ENCODE measurements at regions not wholly inside any gene's neighbourhood (a gene's known extent, or its start where the extent isn't known, plus 50 kb on each side); places are given as distances from the start of the nearest gene placed in this dataset.

DNA sequence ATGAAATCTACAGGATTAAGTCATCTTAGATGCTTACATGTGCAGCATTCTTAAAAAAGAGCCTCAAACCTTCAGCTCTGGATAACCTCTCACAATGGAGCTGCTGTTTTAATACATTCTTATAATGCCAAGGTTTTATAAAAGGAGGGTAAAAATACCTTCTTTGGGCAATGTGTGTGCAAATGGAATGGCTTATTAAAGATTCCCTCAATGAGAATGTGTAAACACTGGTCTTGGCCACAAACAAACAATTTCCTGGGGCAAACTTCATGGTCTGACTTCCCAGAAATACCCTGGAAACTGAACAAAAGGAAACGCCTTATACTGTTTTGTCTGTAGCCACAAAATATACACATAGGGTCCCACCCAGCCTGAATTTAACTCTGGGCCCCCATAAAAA lies 148.6 kb upstream of the INTU start:
- Mint-ChIP-seq H3K27me3 (no peaks in the 10 kb centered on the region), H3K27ac (no peak overlapping the region), H3K4me1 (no peaks in the 10 kb centered on the region), H3K9me3 (ENCODE audit: insufficient read depth) (no peaks in the 10 kb centered on the region), H3K4me3 (no peak overlapping the region)
- CTCF ChIA-PET: no interaction called here
- Histone ChIP-seq H2AFZ (ENCODE audit: insufficient read depth, low read depth, low read length, poor library complexity, severe bottlenecking) (no peak overlapping the region), H3K36me3 (replicated peaks in 1 of 2; ENCODE audit: control extremely low read depth in 1 of 2, control insufficient read depth in 1 of 2, extremely low read depth in 1 of 2, insufficient read depth in 2 of 2, low read length in 1 of 2) (no peaks in the 10 kb centered on the region), H3K4me3 (ENCODE audit: control extremely low read depth in 1 of 5, extremely low read depth in 1 of 5, insufficient read depth in 1 of 5, low read depth in 2 of 5, low read length in 4 of 5) (no peak overlapping the region), H3K27ac (ENCODE audit: low read length in 2 of 2) (no peak overlapping the region), H3K79me2 (ENCODE audit: control insufficient read depth, insufficient read depth, low read length) (no peaks in the 10 kb centered on the region), H3K27me3 (replicated peaks in 1 of 4; ENCODE audit: control extremely low read depth in 1 of 4, control insufficient read depth in 3 of 4, insufficient read depth in 4 of 4, low read length in 3 of 4) (no peaks in the 10 kb centered on the region), H3K9me3 (ENCODE audit: control extremely low read depth in 1 of 3, control insufficient read depth in 2 of 3, insufficient read depth in 1 of 3, low read length in 2 of 3) (no peaks in the 10 kb centered on the region), H3K4me1 (ENCODE audit: control insufficient read depth in 2 of 2, insufficient read depth in 2 of 2, low read length in 2 of 2) (no peaks in the 10 kb centered on the region), H3K4me2 (replicated peaks; ENCODE audit: low read depth, low read length, poor library complexity, severe bottlenecking) (no peak overlapping the region), H4K20me1 (ENCODE audit: control insufficient read depth, insufficient read depth, low read length, poor library complexity, severe bottlenecking) (no peaks in the 10 kb centered on the region), H3K9ac (ENCODE audit: low read length) (no peak overlapping the region)
- TF ChIP-seq, protein P1, sequence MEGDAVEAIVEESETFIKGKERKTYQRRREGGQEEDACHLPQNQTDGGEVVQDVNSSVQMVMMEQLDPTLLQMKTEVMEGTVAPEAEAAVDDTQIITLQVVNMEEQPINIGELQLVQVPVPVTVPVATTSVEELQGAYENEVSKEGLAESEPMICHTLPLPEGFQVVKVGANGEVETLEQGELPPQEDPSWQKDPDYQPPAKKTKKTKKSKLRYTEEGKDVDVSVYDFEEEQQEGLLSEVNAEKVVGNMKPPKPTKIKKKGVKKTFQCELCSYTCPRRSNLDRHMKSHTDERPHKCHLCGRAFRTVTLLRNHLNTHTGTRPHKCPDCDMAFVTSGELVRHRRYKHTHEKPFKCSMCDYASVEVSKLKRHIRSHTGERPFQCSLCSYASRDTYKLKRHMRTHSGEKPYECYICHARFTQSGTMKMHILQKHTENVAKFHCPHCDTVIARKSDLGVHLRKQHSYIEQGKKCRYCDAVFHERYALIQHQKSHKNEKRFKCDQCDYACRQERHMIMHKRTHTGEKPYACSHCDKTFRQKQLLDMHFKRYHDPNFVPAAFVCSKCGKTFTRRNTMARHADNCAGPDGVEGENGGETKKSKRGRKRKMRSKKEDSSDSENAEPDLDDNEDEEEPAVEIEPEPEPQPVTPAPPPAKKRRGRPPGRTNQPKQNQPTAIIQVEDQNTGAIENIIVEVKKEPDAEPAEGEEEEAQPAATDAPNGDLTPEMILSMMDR (IDR thresholded peaks at IDR 0.05): no peak
- no peak for TF ChIP-seq EZH2 (IDR thresholded peaks at IDR 0.05; ENCODE audit: borderline replicate concordance, insufficient read depth, low read depth, low read length, poor library complexity, severe bottlenecking)
- intact Hi-C loops (cut with micrococcal nuclease): no loop called here
- ATAC-seq (ENCODE audit: low read depth): no peak
- no peak for DNase-seq
- POLR2A ChIA-PET: no interaction called here
- 80% methylated on average over 1 of the region's 1 CpG for WGBS (ENCODE audit: insufficient coverage)

DNA sequence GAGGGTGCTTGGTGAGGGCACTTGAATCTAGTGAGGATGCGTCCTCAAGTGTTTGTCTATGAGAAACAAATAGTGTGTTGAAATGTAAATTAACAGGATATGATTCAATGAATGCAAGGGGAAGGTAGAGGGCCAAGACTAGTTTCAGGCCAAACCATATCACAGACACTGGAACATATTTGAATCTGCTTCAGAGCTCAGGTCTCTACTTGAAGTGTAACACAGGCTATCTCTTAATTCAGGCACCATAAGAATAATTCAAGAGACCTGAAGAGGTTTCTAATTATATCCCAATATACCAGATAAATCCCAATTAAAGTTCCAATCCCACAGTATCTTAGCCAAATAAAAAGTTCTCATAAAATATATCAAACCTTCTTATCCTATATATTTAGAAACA lies 146.5 kb upstream of the INTU start:
- Histone ChIP-seq H3K9ac (ENCODE audit: low read length) (no peak overlapping the region), H3K27me3 (replicated peaks in 1 of 4; ENCODE audit: control extremely low read depth in 1 of 4, control insufficient read depth in 3 of 4, insufficient read depth in 4 of 4, low read length in 3 of 4) (no peaks in the 10 kb centered on the region), H3K4me3 (ENCODE audit: control extremely low read depth in 1 of 5, extremely low read depth in 1 of 5, insufficient read depth in 1 of 5, low read depth in 2 of 5, low read length in 4 of 5) (no peak overlapping the region), H4K20me1 (ENCODE audit: control insufficient read depth, insufficient read depth, low read length, poor library complexity, severe bottlenecking) (no peaks in the 10 kb centered on the region), H2AFZ (ENCODE audit: insufficient read depth, low read depth, low read length, poor library complexity, severe bottlenecking) (no peak overlapping the region), H3K36me3 (replicated peaks in 1 of 2; ENCODE audit: control extremely low read depth in 1 of 2, control insufficient read depth in 1 of 2, extremely low read depth in 1 of 2, insufficient read depth in 2 of 2, low read length in 1 of 2) (no peaks in the 10 kb centered on the region), H3K79me2 (ENCODE audit: control insufficient read depth, insufficient read depth, low read length) (no peaks in the 10 kb centered on the region), H3K4me1 (ENCODE audit: control insufficient read depth in 2 of 2, insufficient read depth in 2 of 2, low read length in 2 of 2) (no peaks in the 10 kb centered on the region), H3K4me2 (replicated peaks; ENCODE audit: low read depth, low read length, poor library complexity, severe bottlenecking) (no peak overlapping the region), H3K9me3 (ENCODE audit: control extremely low read depth in 1 of 3, control insufficient read depth in 2 of 3, insufficient read depth in 1 of 3, low read length in 2 of 3) (no peaks in the 10 kb centered on the region), H3K27ac (ENCODE audit: low read length in 2 of 2) (no peak overlapping the region)
- no peaks in the 10 kb centered on the region for H3K9me3 Mint-ChIP-seq (ENCODE audit: insufficient read depth)
- H3K4me3 Mint-ChIP-seq: no peak overlapping the region
- no peak overlapping the region for H3K27ac Mint-ChIP-seq
- intact Hi-C loops (cut with micrococcal nuclease): no loop called here
- CTCF ChIA-PET: no interaction called here
- no peaks in the 10 kb centered on the region for H3K4me1 Mint-ChIP-seq
- no peak for TF ChIP-seq EZH2 (IDR thresholded peaks at IDR 0.05; ENCODE audit: borderline replicate concordance, insufficient read depth, low read depth, low read length, poor library complexity, severe bottlenecking)
- TF ChIP-seq, protein P1 (IDR thresholded peaks at IDR 0.05): no peak
- DNase-seq (no peak), ATAC-seq (ENCODE audit: low read depth) (no peak)
- POLR2A ChIA-PET: no interaction called here
- 71% methylated on average over 1 of the region's 1 CpG for WGBS (ENCODE audit: insufficient coverage)
- H3K27me3 Mint-ChIP-seq: no peaks in the 10 kb centered on the region

Measured in B cell (primary cell).